GM12878 (cell line): ENCODE measurements at regions not wholly inside any gene's neighbourhood (a gene's known extent, or its start where the extent isn't known, plus 50 kb on each side); places are given as distances from the start of the nearest gene placed in this dataset.

Source experiments
- ATAC-seq: fragments of 200-7000 bp; cut with Tn5 transposase; 3 replicates; pipeline ENCODE4 v1.9.1; 2020; ENCODE audit warnings: mild to moderate bottlenecking, moderate library complexity
- BruUV-seq: library from RNA; stranded (reverse); fragments of 400-500 nt; replicated peaks from 2 replicates; lab custom pipeline; 2021; lab: Mats Ljungman, UMichigan
- CTCF ChIA-PET: fragments of 300-600 bp; sonication (Branson Sonifier 250); formaldehyde crosslinking; extraction: SDS; loops from one replicate; lab custom pipeline; 2021; ENCODE audit warnings: inconsistent platforms; lab: Yijun Ruan, JAX
- POLR2A ChIA-PET: fragments of 350-600 bp; formaldehyde crosslinking; extraction: SDS; loops from one replicate; lab custom pipeline; 2021; ENCODE audit warnings: inconsistent platforms; lab: Charles Lee
- RAD21 ChIA-PET: fragments of 300-600 bp; sonication (Branson Sonifier 250); formaldehyde crosslinking; loops from one replicate; lab custom pipeline; 2023; ENCODE audit warnings: antibody characterized with exemption; ENCODE audit not compliant: unreplicated experiment; lab: Charles Lee
- SMC1A ChIA-PET: fragments of 300-600 bp; sonication (Branson Sonifier 250); formaldehyde crosslinking; loops from one replicate; lab custom pipeline; 2023; ENCODE audit not compliant: unreplicated experiment, uncharacterized antibody; lab: Charles Lee
- DNase-seq: peaks from one replicate; pipeline ENCODE4 v3.0.0-alpha.2; 2011; ENCODE audit warnings: low read depth, low spot score
- FAIRE-seq: peaks from 3 replicates; lab custom pipeline; 2011; peaks lifted over from hg19 to GRCh38; lab: Jason Lieb, UNC
- H2AFZ ChIP-seq: 2 replicates; pipeline ENCODE4 v1.6.0; 2011; ENCODE audit warnings: low read depth, low read length, control low read depth; ENCODE audit not compliant: control insufficient read depth
- H3K27ac ChIP-seq: 2 replicates; pipeline ENCODE4 v1.5.1; 2011; ENCODE audit warnings: control low read depth; ENCODE audit not compliant: control insufficient read depth, insufficient read depth
- H3K27me3 ChIP-seq, 2 experiments: replicated peaks in 1 of 2; 2 replicates each; pipeline versions ENCODE4 v1.6.0 to v1.6.1; 2011; ENCODE audit warnings: low read length in 1 of 2; ENCODE audit not compliant: control insufficient read depth in 2 of 2, insufficient read depth in 2 of 2
- H3K36me3 ChIP-seq, 2 experiments: 2 replicates each; pipeline ENCODE4 v1.5.1; 2011; ENCODE audit warnings: low read length in 1 of 2; ENCODE audit not compliant: control insufficient read depth in 2 of 2, insufficient read depth in 2 of 2
- H3K4me1 ChIP-seq: 2 replicates; pipeline ENCODE4 v1.6.1; 2011; ENCODE audit warnings: mild to moderate bottlenecking, low read length, moderate library complexity, mixed read lengths; ENCODE audit not compliant: control insufficient read depth, insufficient read depth
- H3K4me2 ChIP-seq: 2 replicates; pipeline ENCODE4 v1.6.0; 2011; ENCODE audit warnings: control low read depth; ENCODE audit not compliant: control insufficient read depth, insufficient read depth
- H3K4me3 ChIP-seq: fragments of 200-600 bp; sonication (generic); 2 replicates; pipeline ENCODE4 v1.5.1; 2016
- H3K79me2 ChIP-seq: 2 replicates; pipeline ENCODE4 v1.6.0; 2011; ENCODE audit warnings: low read length; ENCODE audit not compliant: control insufficient read depth, insufficient read depth
- H3K9ac ChIP-seq: 2 replicates; pipeline ENCODE4 v1.8.0; 2011; ENCODE audit warnings: low read length, control low read depth, mixed read lengths; ENCODE audit not compliant: control insufficient read depth, insufficient read depth
- H3K9me3 ChIP-seq: replicated peaks from 3 replicates; pipeline ENCODE4 v1.5.1; 2011; ENCODE audit warnings: mild to moderate bottlenecking, low read length; ENCODE audit not compliant: control insufficient read depth, insufficient read depth
- H4K20me1 ChIP-seq: 2 replicates; pipeline ENCODE4 v1.6.0; 2011; ENCODE audit not compliant: control insufficient read depth, insufficient read depth
- CTCF ChIP-seq, 3 experiments: IDR thresholded peaks in 2 of 3; conservative IDR thresholded peaks in 1 of 3; 2 replicates each; pipeline ENCODE4 v1.5.1; 2011; ENCODE audit warnings: low read depth in 3 of 3, low read length in 3 of 3, mild to moderate bottlenecking in 3 of 3, control low read depth in 2 of 3, moderate library complexity in 2 of 3, inconsistent platforms in 1 of 3, mixed read lengths in 1 of 3; ENCODE audit not compliant: control insufficient read depth in 2 of 3, insufficient read depth in 1 of 3; ENCODE audit errors: extremely low read depth in 1 of 3
- EED ChIP-seq: sonication (generic); IDR thresholded peaks from 2 replicates; pipeline ENCODE4 v1.6.1; 2016; ENCODE audit warnings: antibody characterized with exemption, low read depth
- ETV6 ChIP-seq, 2 experiments: fragments of 450-650 bp in 1 of 2; IDR thresholded peaks in 1 of 2; conservative IDR thresholded peaks in 1 of 2; 2 replicates each; pipeline ENCODE4 v1.6.1; 2014; ENCODE audit warnings: antibody characterized with exemption in 1 of 2, borderline replicate concordance in 1 of 2, low read depth in 1 of 2, mild to moderate bottlenecking in 1 of 2, moderate library complexity in 1 of 2
- JUNB ChIP-seq: IDR thresholded peaks from 2 replicates; pipeline ENCODE4 v1.6.1; 2016; ENCODE audit warnings: antibody characterized with exemption, mild to moderate bottlenecking
- MEF2B ChIP-seq: fragments of 450-650 bp; IDR thresholded peaks from 2 replicates; pipeline ENCODE4 v1.6.1; 2018; ENCODE audit warnings: mild to moderate bottlenecking, moderate library complexity; ENCODE audit not compliant: partially characterized antibody, poor library complexity, severe bottlenecking
- PBX3 ChIP-seq: IDR thresholded peaks from 2 replicates; pipeline ENCODE4 v1.6.1; 2011; ENCODE audit warnings: mild to moderate bottlenecking, low read depth, low read length, moderate library complexity; ENCODE audit not compliant: insufficient replicate concordance
- POLR2A ChIP-seq: IDR thresholded peaks from 2 replicates; pipeline ENCODE4 v1.6.1; 2011; ENCODE audit warnings: low read depth, mild to moderate bottlenecking, low read length
- POU2F2 ChIP-seq: IDR thresholded peaks from 3 replicates; pipeline ENCODE4 v1.6.1; 2011; ENCODE audit warnings: low read depth, mild to moderate bottlenecking, low read length, borderline replicate concordance
- SIN3A ChIP-seq: IDR thresholded peaks from 2 replicates; pipeline ENCODE4 v1.6.1; 2012; ENCODE audit warnings: low read depth, low read length, improper control_type of control experiment
- SREBF2 ChIP-seq: IDR thresholded peaks from 2 replicates; pipeline ENCODE4 v1.6.1; 2012; ENCODE audit warnings: mild to moderate bottlenecking, low read length
- SUPT20H ChIP-seq: IDR thresholded peaks from 2 replicates; pipeline ENCODE4 v1.6.1; 2011; ENCODE audit warnings: low read depth, mild to moderate bottlenecking, low read length, moderate library complexity, borderline replicate concordance; ENCODE audit not compliant: control insufficient read depth
- TCF7 ChIP-seq: IDR thresholded peaks from 2 replicates; pipeline ENCODE4 v1.6.1; 2014; ENCODE audit warnings: antibody characterized with exemption, borderline replicate concordance
- ZBED1 ChIP-seq: IDR thresholded peaks from 2 replicates; pipeline ENCODE4 v1.6.1; 2016; ENCODE audit warnings: borderline replicate concordance
- WGBS: methylation state at CpG from one replicate; pipeline ENCODE4 v1.1.6; 2016; ENCODE audit warnings: low lambda C conversion rate; ENCODE audit not compliant: insufficient replicate concordance, insufficient coverage; ENCODE audit errors: missing lambda C conversion rate; 5-methylcytosine and 5-hydroxymethylcytosine counted together
- in situ Hi-C: fragments of 300-500 bp; cut with MboI; formaldehyde crosslinking; loops from 9 replicates; pipeline ENCODE4 v1.14.3; 2018; ENCODE audit warnings: mixed read lengths
- intact Hi-C: fragments of 100-400 bp; cut with micrococcal nuclease; formaldehyde crosslinking; loops from one replicate; pipeline ENCODE4 v1.14.2; 2022; ENCODE audit not compliant: unreplicated experiment

- TF ChIP-seq CTCF (IDR thresholded peaks at IDR 0.05 in 2 of 3, conservative IDR thresholded peaks at IDR 0.05 in 1 of 3; ENCODE audit: control insufficient read depth in 2 of 3, extremely low read depth in 1 of 3, insufficient read depth in 1 of 3, low read depth in 3 of 3, low read length in 3 of 3) (no peak), JUNB (no peak), POU2F2 (no peak), PBX3 (no peak), SUPT20H (no peak), MEF2B (no peak), TCF7 (no peak)
Observed at GRCh38 chr14:101451166-101451565, 110.1 kb upstream of the DIO3 start (continued).

GRCh38 chr14:101453225-101453624, 108.1 kb upstream of the DIO3 start:
- Histone ChIP-seq H4K20me1 (no peaks in the 10 kb centered on the region), H3K9ac (no peak overlapping the region), H3K4me2 (no peak overlapping the region), H2AFZ (no peak overlapping the region), H3K79me2 (no peaks in the 10 kb centered on the region), H3K27ac (no peak overlapping the region), H3K9me3 (no peaks in the 10 kb centered on the region; the same call in 2 of the 3 replicates), H3K4me3 (no peak overlapping the region), H3K27me3 (peaks cover 0 to 3% of the 10 kb centered on the region in 2 experiments; a peak in 3 of 4 replicates), H3K4me1 (no peaks in the 10 kb centered on the region), H3K36me3 (no peaks in the 10 kb centered on the region)
- intact Hi-C loops: no loop called here
- no peak for DNase-seq
- ChIA-PET POLR2A (no interaction called here), CTCF (no interaction called here), SMC1A (no interaction called here), RAD21 (no interaction called here)
- ATAC-seq: no peak
- no peak for FAIRE-seq
- WGBS: 46% methylated on average over 7 of the region's 7 CpGs
- TF ChIP-seq EED: no peak
- no peak for TF ChIP-seq SIN3A
- TF ChIP-seq ZBED1: no peak
- TF ChIP-seq POLR2A: no peak
- TF ChIP-seq MEF2B: no peak
- TF ChIP-seq SREBF2: no peak
- TF ChIP-seq ETV6 (conservative IDR thresholded peaks at IDR 0.05 in 1 of 2, IDR thresholded peaks at IDR 0.05 in 1 of 2; ENCODE audit: borderline replicate concordance in 1 of 2, low read depth in 1 of 2): no peak
- BruUV-seq: no TSS peak
- in situ Hi-C loops: no loop called here
